K562 (cell line): ENCODE measurements at regions not wholly inside any gene's neighbourhood (a gene's known extent, or its start where the extent isn't known, plus 50 kb on each side); places are given as distances from the start of the nearest gene placed in this dataset.

Experiments
- ATAC-seq: fragments of 200-7000 bp; cut with Tn5 transposase; 3 replicates; pipeline ENCODE4 v1.9.1; 2020; ENCODE audit warnings: moderate library complexity
- BruUV-seq: library from RNA; stranded (reverse); fragments of 400-500 nt; replicated peaks from 2 replicates; lab custom pipeline; 2021; lab: Mats Ljungman, UMichigan
- CTCF ChIA-PET: fragments of 300-600 bp; formaldehyde crosslinking; extraction: SDS; loops from one replicate; lab custom pipeline; 2021; ENCODE audit warnings: low intra/inter-chr PET ratio; lab: Yijun Ruan, JAX
- POLR2A ChIA-PET: fragments of 300-600, 350-650 bp; sonication (Branson Sonifier 250); formaldehyde crosslinking; extraction: SDS; loops from one replicate; lab custom pipeline; 2021; ENCODE audit warnings: antibody characterized with exemption, inconsistent platforms; lab: Yijun Ruan, JAX
- DNase-seq, 4 experiments: peaks; one replicate each; pipeline versions ENCODE4 v3.0.0 to v3.0.0-alpha.2; 2011 to 2018; ENCODE audit warnings: low spot score in 3 of 4, mixed read lengths in 3 of 4; ENCODE audit errors: extremely low read depth in 1 of 4
- FAIRE-seq: peaks from 2 replicates; lab custom pipeline; 2011; peaks lifted over from hg19 to GRCh38; lab: Jason Lieb, UNC
- H2AFZ ChIP-seq: 2 replicates; pipeline ENCODE4 v1.6.0; 2011; ENCODE audit warnings: low read depth, low read length, control low read depth, inconsistent platforms
- H3K27ac ChIP-seq: fragments of 200-600 bp; 3 replicates; pipeline ENCODE4 v1.8.0; 2011; ENCODE audit warnings: low read depth, mild to moderate bottlenecking, control low read depth, inconsistent platforms, low read length, moderate library complexity, mixed read lengths; ENCODE audit errors: extremely low read depth
- H3K27me3 ChIP-seq, 2 experiments: fragments of 300-600 bp in 1 of 2; 2 replicates in 1 of 2; 3 replicates in 1 of 2; pipeline versions ENCODE4 v1.6.0 to v1.8.0; 2011; ENCODE audit warnings: inconsistent platforms in 2 of 2, low read length in 2 of 2, mild to moderate bottlenecking in 1 of 2, mixed read lengths in 1 of 2, moderate library complexity in 1 of 2; ENCODE audit not compliant: control insufficient read depth in 2 of 2, insufficient read depth in 2 of 2
- H3K36me3 ChIP-seq: fragments of 300-600 bp; 3 replicates; pipeline ENCODE4 v1.8.0; 2011; ENCODE audit warnings: mild to moderate bottlenecking, low read length, inconsistent platforms; ENCODE audit not compliant: control insufficient read depth, insufficient read depth
- H3K4me1 ChIP-seq, 2 experiments: fragments of 200-600 bp in 1 of 2; replicated peaks in 1 of 2; 2 replicates in 1 of 2; 3 replicates in 1 of 2; pipeline versions ENCODE4 v1.5.1 to v1.8.0; 2011; ENCODE audit warnings: inconsistent platforms in 2 of 2, low read length in 2 of 2, mild to moderate bottlenecking in 1 of 2, mixed read lengths in 1 of 2, moderate library complexity in 1 of 2; ENCODE audit not compliant: control insufficient read depth in 2 of 2, insufficient read depth in 2 of 2
- H3K4me2 ChIP-seq: 2 replicates; pipeline ENCODE4 v1.6.1; 2011; ENCODE audit warnings: low read length, control low read depth, inconsistent platforms, mixed read lengths; ENCODE audit not compliant: insufficient read depth
- H3K4me3 ChIP-seq: fragments of 200-600 bp; sonication (generic), shearing (Covaris generic); 2 replicates; pipeline ENCODE4 v1.5.1; 2016; ENCODE audit warnings: control low read depth, inconsistent platforms
- H3K79me2 ChIP-seq: fragments of 200-600 bp; 3 replicates; pipeline ENCODE4 v1.8.0; 2011; ENCODE audit warnings: low read length, inconsistent platforms; ENCODE audit not compliant: control insufficient read depth, insufficient read depth
- H3K9ac ChIP-seq, 2 experiments: 2 replicates each; pipeline versions ENCODE4 v1.6.0 to v1.6.1; 2011; ENCODE audit warnings: low read depth in 2 of 2, low read length in 2 of 2, control low read depth in 1 of 2, inconsistent platforms in 1 of 2, mild to moderate bottlenecking in 1 of 2, mixed read lengths in 1 of 2; ENCODE audit not compliant: insufficient read depth in 1 of 2
- H3K9me1 ChIP-seq: one replicate; pipeline ENCODE4 v1.6.0; 2011; ENCODE audit warnings: inconsistent platforms, mild to moderate bottlenecking, low read length, moderate library complexity; ENCODE audit not compliant: control insufficient read depth, insufficient read depth
- H3K9me3 ChIP-seq: replicated peaks from 2 replicates; pipeline ENCODE4 v1.5.1; 2011; ENCODE audit warnings: low read depth, low read length, inconsistent platforms; ENCODE audit not compliant: control insufficient read depth, insufficient read depth
- H4K20me1 ChIP-seq: replicated peaks from 2 replicates; pipeline ENCODE4 v1.6.1; 2011; ENCODE audit warnings: low read length, inconsistent platforms, mixed read lengths; ENCODE audit not compliant: control insufficient read depth, insufficient read depth
- C11orf30 ChIP-seq: fragments of 450-650 bp; IDR thresholded peaks from 2 replicates; pipeline ENCODE4 v1.6.1; 2016; ENCODE audit warnings: low read depth, mild to moderate bottlenecking
- FUS ChIP-seq: fragments of 200-400 bp; formaldehyde crosslinking; optimal IDR thresholded peaks from 2 replicates; pipeline ENCODE3; 2017; ENCODE audit warnings: low read depth, low read length
- GABPA ChIP-seq: fragments of 200-800 bp; sonication (Bioruptor generic); conservative IDR thresholded peaks from 2 replicates; pipeline ENCODE4 v1.6.1; 2016; ENCODE audit warnings: low read depth, missing genetic modification characterization, missing compliant biosample characterization
- HSF4 ChIP-seq: fragments of 250-450 bp; sonication (Bioruptor Pico); IDR thresholded peaks from 2 replicates; pipeline ENCODE4 v2.1.2; 2022; ENCODE audit warnings: mild to moderate bottlenecking, moderate library complexity, borderline replicate concordance
- MBD1 ChIP-seq: fragments of 250-450 bp; sonication (Bioruptor Pico); IDR thresholded peaks from 2 replicates; pipeline ENCODE4 v1.8.0; 2022; ENCODE audit warnings: inconsistent platforms
- PTRF ChIP-seq: fragments of 450-650 bp; IDR thresholded peaks from 2 replicates; pipeline ENCODE4 v1.6.1; 2016; ENCODE audit warnings: mild to moderate bottlenecking, missing genetic modification characterization, missing compliant biosample characterization
- RFX7 ChIP-seq: fragments of 250-450 bp; sonication (Bioruptor Pico); IDR thresholded peaks from 2 replicates; pipeline ENCODE4 v1.5.1; 2021; ENCODE audit warnings: mild to moderate bottlenecking
- TEAD2 ChIP-seq: fragments of 450-650 bp; IDR thresholded peaks from 2 replicates; pipeline ENCODE4 v1.6.1; 2016; ENCODE audit warnings: missing genetic modification characterization, control low read depth, missing compliant biosample characterization
- ZNF133 ChIP-seq: fragments of 250-450 bp; sonication (Bioruptor Pico); IDR thresholded peaks from 2 replicates; pipeline ENCODE4 v1.4.0; 2020; ENCODE audit warnings: mild to moderate bottlenecking
- ZNF518B ChIP-seq: fragments of 250-450 bp; sonication (Bioruptor Pico); IDR thresholded peaks from 2 replicates; pipeline ENCODE4 v1.5.0; 2021; ENCODE audit warnings: mild to moderate bottlenecking, moderate library complexity
- ZNF695 ChIP-seq: fragments of 450-650 bp; formaldehyde crosslinking; IDR thresholded peaks from 2 replicates; pipeline ENCODE4 v1.4.0; 2020; ENCODE audit warnings: mild to moderate bottlenecking, moderate library complexity
- in situ Hi-C: fragments of 300-500 bp; cut with MboI; formaldehyde crosslinking; loops from 4 replicates; pipeline ENCODE4 v1.15.0; 2018; ENCODE audit warnings: inconsistent platforms, mixed read lengths
- intact Hi-C: fragments of 100-400 bp; cut with micrococcal nuclease; formaldehyde crosslinking; loops from 2 replicates; pipeline ENCODE4 v1.14.2; 2022
- TF ChIP-seq, protein P1 (sequence below): fragments of 250-450 bp; sonication (Bioruptor Pico); IDR thresholded peaks from 2 replicates; pipeline ENCODE4 v1.8.0; 2021; ENCODE audit warnings: mild to moderate bottlenecking, moderate library complexity

GRCh38 chr2:59594671-59595222 is 958.7 kb downstream of the BCL11A start (continued):
- TF ChIP-seq PTRF (tag) (no peak), ZNF695 (CRISPR knock-in tag) (no peak), RFX7 (no peak), MBD1 (no peak)
- TF ChIP-seq, protein P1, sequence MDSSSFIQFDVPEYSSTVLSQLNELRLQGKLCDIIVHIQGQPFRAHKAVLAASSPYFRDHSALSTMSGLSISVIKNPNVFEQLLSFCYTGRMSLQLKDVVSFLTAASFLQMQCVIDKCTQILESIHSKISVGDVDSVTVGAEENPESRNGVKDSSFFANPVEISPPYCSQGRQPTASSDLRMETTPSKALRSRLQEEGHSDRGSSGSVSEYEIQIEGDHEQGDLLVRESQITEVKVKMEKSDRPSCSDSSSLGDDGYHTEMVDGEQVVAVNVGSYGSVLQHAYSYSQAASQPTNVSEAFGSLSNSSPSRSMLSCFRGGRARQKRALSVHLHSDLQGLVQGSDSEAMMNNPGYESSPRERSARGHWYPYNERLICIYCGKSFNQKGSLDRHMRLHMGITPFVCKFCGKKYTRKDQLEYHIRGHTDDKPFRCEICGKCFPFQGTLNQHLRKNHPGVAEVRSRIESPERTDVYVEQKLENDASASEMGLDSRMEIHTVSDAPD (CRISPR knock-in tag) = no peak

- intact Hi-C loops = no loop called here
- no peaks in the 10 kb centered on the region for H3K36me3 ChIP-seq
- H3K9me1 ChIP-seq = no peaks in the 10 kb centered on the region
- H3K4me1 ChIP-seq = no peaks in the 10 kb centered on the region
- no peaks in the 10 kb centered on the region for H3K79me2 ChIP-seq
- in situ Hi-C loops = no loop called here
- no peaks in the 10 kb centered on the region for H4K20me1 ChIP-seq
- no peak overlapping the region for H3K9ac ChIP-seq
- H3K27ac ChIP-seq = no peak overlapping the region
- FAIRE-seq = no peak
- no peak for ATAC-seq
- no peaks in the 10 kb centered on the region for H3K27me3 ChIP-seq
- no peak overlapping the region for H2AFZ ChIP-seq
- BruUV-seq = no TSS peak
- no peak overlapping the region for H3K4me3 ChIP-seq
- DNase-seq = no peak
- H3K9me3 ChIP-seq = no peaks in the 10 kb centered on the region
- POLR2A ChIA-PET = interaction anchor here (0.6 kb wide), 1 partner anchor 79 kb away, joined by 3 read pairs; no protein-coding TSS in a partner anchor
- no peak overlapping the region for H3K4me2 ChIP-seq
- CTCF ChIA-PET = no interaction called here
- no peak for TF ChIP-seq ZNF133 (CRISPR knock-in tag)
- TF ChIP-seq ZNF518B (CRISPR knock-in tag) = no peak
- TF ChIP-seq C11orf30 = no peak
- no peak for TF ChIP-seq GABPA (tag)
- no peak for TF ChIP-seq HSF4 (CRISPR knock-in tag)
- no peak for TF ChIP-seq TEAD2 (tag)
- no peak for TF ChIP-seq FUS
Observed at GRCh38 chr2:59590798-59591197, 962.7 kb downstream of the BCL11A start.
